ENCODE measurements at regions not wholly inside any gene's neighbourhood (a gene's known extent, or its start where the extent isn't known, plus 50 kb on each side); places are given as distances from the start of the nearest gene placed in this dataset.

GRCh38 chr2:193980599-193980998, 1676.4 kb upstream of the SLC39A10 start:
- in situ Hi-C loops (cut with HindIII; ENCODE audit: low pct_unique_long_range_greater_than_20kb, low sequenced_read_pairs) = no loop called here

GRCh38 chr2:193973781-193974180, 1683.2 kb upstream of the SLC39A10 start:
- in situ Hi-C loops (cut with HindIII; ENCODE audit: low pct_unique_long_range_greater_than_20kb, low sequenced_read_pairs) = no loop called here
- DNase-seq (ENCODE audit: low read depth) = no peak

More at GRCh38 chr2:193980599-193980998, 1676.4 kb upstream of the SLC39A10 start:
- DNase-seq (ENCODE audit: low read depth) = no peak

GRCh38 chr2:193966590-193966989, 1690.4 kb upstream of the SLC39A10 start:
- peak; percentile 42 for DNase-seq (ENCODE audit: low read depth)
- in situ Hi-C loops (cut with HindIII; ENCODE audit: low pct_unique_long_range_greater_than_20kb, low sequenced_read_pairs) = no loop called here

- in situ Hi-C loops (cut with HindIII; ENCODE audit: low pct_unique_long_range_greater_than_20kb, low sequenced_read_pairs) = no loop called here
- no peak for DNase-seq (ENCODE audit: low read depth)
These were observed 1691.8 kb upstream of the SLC39A10 start for GRCh38 chr2:193965263-193965662.

GRCh38 chr2:193963472-193964119, 1693.4 kb upstream of the SLC39A10 start:
- DNase-seq (ENCODE audit: low read depth) = peak; percentile 15
- in situ Hi-C loops (cut with HindIII; ENCODE audit: low pct_unique_long_range_greater_than_20kb, low sequenced_read_pairs) = no loop called here

- in situ Hi-C loops (cut with HindIII; ENCODE audit: low pct_unique_long_range_greater_than_20kb, low sequenced_read_pairs) = no loop called here
These were observed 1710.2 kb upstream of the SLC39A10 start for GRCh38 chr2:193946806-193947205.

GRCh38 chr2:193943406-193943960, 1713.5 kb upstream of the SLC39A10 start:
- no peak for DNase-seq (ENCODE audit: low read depth)
- in situ Hi-C loops (cut with HindIII; ENCODE audit: low pct_unique_long_range_greater_than_20kb, low sequenced_read_pairs) = no loop called here

More at GRCh38 chr2:193946806-193947205, 1710.2 kb upstream of the SLC39A10 start:
- DNase-seq (ENCODE audit: low read depth) = no peak

- DNase-seq (ENCODE audit: low read depth) = no peak
- in situ Hi-C loops (cut with HindIII; ENCODE audit: low pct_unique_long_range_greater_than_20kb, low sequenced_read_pairs) = no loop called here
These were observed 1721.9 kb upstream of the SLC39A10 start for GRCh38 chr2:193935114-193935513.

- in situ Hi-C loops (cut with HindIII; ENCODE audit: low pct_unique_long_range_greater_than_20kb, low sequenced_read_pairs) = no loop called here
- no peak for DNase-seq (ENCODE audit: low read depth)
These were observed 1727.9 kb upstream of the SLC39A10 start for GRCh38 chr2:193929131-193929530.

GRCh38 chr2:193907561-193907960, 1712.8 kb upstream of the TMEFF2 start:
- no peak for DNase-seq (ENCODE audit: low read depth)
- in situ Hi-C loops (cut with HindIII; ENCODE audit: low pct_unique_long_range_greater_than_20kb, low sequenced_read_pairs) = no loop called here

- in situ Hi-C loops (cut with HindIII; ENCODE audit: low pct_unique_long_range_greater_than_20kb, low sequenced_read_pairs) = no loop called here
- no peak for DNase-seq (ENCODE audit: low read depth)
These were observed 1705.6 kb upstream of the TMEFF2 start for GRCh38 chr2:193900292-193900691.

- in situ Hi-C loops (cut with HindIII; ENCODE audit: low pct_unique_long_range_greater_than_20kb, low sequenced_read_pairs) = no loop called here
- no peak for DNase-seq (ENCODE audit: low read depth)
These were observed 1700.5 kb upstream of the TMEFF2 start for GRCh38 chr2:193895226-193895625.

- DNase-seq (ENCODE audit: low read depth) = no peak
- in situ Hi-C loops (cut with HindIII; ENCODE audit: low pct_unique_long_range_greater_than_20kb, low sequenced_read_pairs) = no loop called here
These were observed 1699.3 kb upstream of the TMEFF2 start for GRCh38 chr2:193894081-193894480.

GRCh38 chr2:193891023-193891422, 1696.3 kb upstream of the TMEFF2 start:
- DNase-seq (ENCODE audit: low read depth) = no peak
- in situ Hi-C loops (cut with HindIII; ENCODE audit: low pct_unique_long_range_greater_than_20kb, low sequenced_read_pairs) = no loop called here

GRCh38 chr2:193885419-193885818, 1690.7 kb upstream of the TMEFF2 start:
- no peak for DNase-seq (ENCODE audit: low read depth)
- in situ Hi-C loops (cut with HindIII; ENCODE audit: low pct_unique_long_range_greater_than_20kb, low sequenced_read_pairs) = no loop called here

- no peak for DNase-seq (ENCODE audit: low read depth)
- in situ Hi-C loops (cut with HindIII; ENCODE audit: low pct_unique_long_range_greater_than_20kb, low sequenced_read_pairs) = no loop called here
These were observed 1689.1 kb upstream of the TMEFF2 start for GRCh38 chr2:193883820-193884219.

- in situ Hi-C loops (cut with HindIII; ENCODE audit: low pct_unique_long_range_greater_than_20kb, low sequenced_read_pairs) = no loop called here
- DNase-seq (ENCODE audit: low read depth) = no peak
These were observed 1682.2 kb upstream of the TMEFF2 start for GRCh38 chr2:193876980-193877379.

- DNase-seq (ENCODE audit: low read depth) = no peak
- in situ Hi-C loops (cut with HindIII; ENCODE audit: low pct_unique_long_range_greater_than_20kb, low sequenced_read_pairs) = no loop called here
These were observed 1674.8 kb upstream of the TMEFF2 start for GRCh38 chr2:193869564-193869963.

GRCh38 chr2:193868833-193869232, 1674.1 kb upstream of the TMEFF2 start:
- no peak for DNase-seq (ENCODE audit: low read depth)
- in situ Hi-C loops (cut with HindIII; ENCODE audit: low pct_unique_long_range_greater_than_20kb, low sequenced_read_pairs) = no loop called here

- in situ Hi-C loops (cut with HindIII; ENCODE audit: low pct_unique_long_range_greater_than_20kb, low sequenced_read_pairs) = no loop called here
- no peak for DNase-seq (ENCODE audit: low read depth)
These were observed 1673.4 kb upstream of the TMEFF2 start for GRCh38 chr2:193868132-193868531.

Measured in Caki2 (cell line).